Smooth muscle cell (in vitro differentiated cells): ENCODE measurements at regions not wholly inside any gene's neighbourhood (a gene's known extent, or its start where the extent isn't known, plus 50 kb on each side); places are given as distances from the start of the nearest gene placed in this dataset.

ENCODE experiments used
- DNase-seq: peaks from one replicate; lab custom pipeline; 2025; ENCODE audit not compliant: unreplicated experiment; lab: John Stamatoyannopoulos, UW
- H2AFZ ChIP-seq: fragments of 200-600 bp; sonication (generic); 2 replicates; pipeline ENCODE4 v1.6.0; 2016; ENCODE audit warnings: antibody characterized with exemption, low read depth, mild to moderate bottlenecking
- H3F3A ChIP-seq: fragments of 200-600 bp; sonication (generic); 2 replicates; pipeline ENCODE4 v1.6.0; 2017; ENCODE audit warnings: antibody characterized with exemption, low read depth
- H3K27ac ChIP-seq: fragments of 200-600 bp; sonication (generic); 2 replicates; pipeline ENCODE4 v1.5.1; 2016; ENCODE audit warnings: low read depth, mild to moderate bottlenecking
- H3K27me3 ChIP-seq: fragments of 200-600 bp; sonication (generic); 2 replicates; pipeline ENCODE4 v1.6.1; 2016; ENCODE audit warnings: low read depth, mild to moderate bottlenecking
- H3K36me3 ChIP-seq: fragments of 200-600 bp; sonication (generic); 2 replicates; pipeline ENCODE4 v1.5.1; 2016; ENCODE audit warnings: low read depth
- H3K4me1 ChIP-seq: fragments of 200-600 bp; sonication (generic); 2 replicates; pipeline ENCODE4 v1.5.1; 2016; ENCODE audit warnings: low read depth
- H3K4me2 ChIP-seq: fragments of 200-600 bp; sonication (generic); 2 replicates; pipeline ENCODE4 v1.6.0; 2016; ENCODE audit warnings: mild to moderate bottlenecking
- H3K4me3 ChIP-seq: fragments of 200-600 bp; sonication (generic); 2 replicates; pipeline ENCODE4 v1.5.1; 2016; ENCODE audit warnings: mild to moderate bottlenecking
- H3K79me2 ChIP-seq: fragments of 200-600 bp; sonication (generic); 2 replicates; pipeline ENCODE4 v1.6.0; 2016; ENCODE audit warnings: low read depth, mild to moderate bottlenecking
- H3K9ac ChIP-seq: fragments of 200-600 bp; sonication (generic); 2 replicates; pipeline ENCODE4 v1.6.0; 2016; ENCODE audit warnings: low read depth
- H3K9me3 ChIP-seq: fragments of 200-600 bp; sonication (generic); replicated peaks from 2 replicates; pipeline ENCODE4 v1.5.1; 2016; ENCODE audit warnings: low read depth
- H4K20me1 ChIP-seq: fragments of 200-600 bp; sonication (generic); 2 replicates; pipeline ENCODE4 v1.6.0; 2016; ENCODE audit warnings: low read depth
- WGBS: methylation state at CpG from one replicate; pipeline ENCODE4 v1.1.7; 2016; ENCODE audit warnings: low lambda C conversion rate; 5-methylcytosine and 5-hydroxymethylcytosine counted together
- TF ChIP-seq, protein P1 (sequence below): fragments of 200-600 bp; sonication (generic); IDR thresholded peaks from 2 replicates; pipeline ENCODE4 v1.5.1; 2017; ENCODE audit warnings: borderline replicate concordance, mild to moderate bottlenecking, antibody characterized with exemption; ENCODE audit not compliant: insufficient read depth, poor library complexity, severe bottlenecking

DNA sequence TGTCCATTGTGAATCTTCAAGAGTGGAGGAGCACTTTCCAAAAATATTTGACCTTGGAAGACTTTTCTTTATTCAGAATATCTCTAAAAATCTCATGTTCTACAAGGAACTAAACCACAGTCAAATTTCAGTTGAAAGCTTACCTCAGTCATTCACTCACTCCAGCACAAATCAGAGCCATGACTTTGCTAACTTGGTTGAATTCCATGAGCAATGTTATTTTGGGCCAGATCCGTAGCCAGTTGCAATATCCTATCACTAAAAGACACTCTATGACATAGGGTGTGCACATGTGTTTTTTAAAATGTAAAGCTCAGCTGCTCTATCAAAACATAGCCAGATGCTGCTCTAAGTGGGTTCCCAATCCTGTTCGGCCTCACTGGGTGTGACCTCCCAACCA is 156.1 kb upstream of the ANKRD55 start:
- TF ChIP-seq, protein P1, sequence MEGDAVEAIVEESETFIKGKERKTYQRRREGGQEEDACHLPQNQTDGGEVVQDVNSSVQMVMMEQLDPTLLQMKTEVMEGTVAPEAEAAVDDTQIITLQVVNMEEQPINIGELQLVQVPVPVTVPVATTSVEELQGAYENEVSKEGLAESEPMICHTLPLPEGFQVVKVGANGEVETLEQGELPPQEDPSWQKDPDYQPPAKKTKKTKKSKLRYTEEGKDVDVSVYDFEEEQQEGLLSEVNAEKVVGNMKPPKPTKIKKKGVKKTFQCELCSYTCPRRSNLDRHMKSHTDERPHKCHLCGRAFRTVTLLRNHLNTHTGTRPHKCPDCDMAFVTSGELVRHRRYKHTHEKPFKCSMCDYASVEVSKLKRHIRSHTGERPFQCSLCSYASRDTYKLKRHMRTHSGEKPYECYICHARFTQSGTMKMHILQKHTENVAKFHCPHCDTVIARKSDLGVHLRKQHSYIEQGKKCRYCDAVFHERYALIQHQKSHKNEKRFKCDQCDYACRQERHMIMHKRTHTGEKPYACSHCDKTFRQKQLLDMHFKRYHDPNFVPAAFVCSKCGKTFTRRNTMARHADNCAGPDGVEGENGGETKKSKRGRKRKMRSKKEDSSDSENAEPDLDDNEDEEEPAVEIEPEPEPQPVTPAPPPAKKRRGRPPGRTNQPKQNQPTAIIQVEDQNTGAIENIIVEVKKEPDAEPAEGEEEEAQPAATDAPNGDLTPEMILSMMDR, result no peak
- H3K9me3 ChIP-seq, result no peaks in the 10 kb centered on the region
- 92% methylated on average over 2 of the region's 2 CpGs for WGBS

DNA sequence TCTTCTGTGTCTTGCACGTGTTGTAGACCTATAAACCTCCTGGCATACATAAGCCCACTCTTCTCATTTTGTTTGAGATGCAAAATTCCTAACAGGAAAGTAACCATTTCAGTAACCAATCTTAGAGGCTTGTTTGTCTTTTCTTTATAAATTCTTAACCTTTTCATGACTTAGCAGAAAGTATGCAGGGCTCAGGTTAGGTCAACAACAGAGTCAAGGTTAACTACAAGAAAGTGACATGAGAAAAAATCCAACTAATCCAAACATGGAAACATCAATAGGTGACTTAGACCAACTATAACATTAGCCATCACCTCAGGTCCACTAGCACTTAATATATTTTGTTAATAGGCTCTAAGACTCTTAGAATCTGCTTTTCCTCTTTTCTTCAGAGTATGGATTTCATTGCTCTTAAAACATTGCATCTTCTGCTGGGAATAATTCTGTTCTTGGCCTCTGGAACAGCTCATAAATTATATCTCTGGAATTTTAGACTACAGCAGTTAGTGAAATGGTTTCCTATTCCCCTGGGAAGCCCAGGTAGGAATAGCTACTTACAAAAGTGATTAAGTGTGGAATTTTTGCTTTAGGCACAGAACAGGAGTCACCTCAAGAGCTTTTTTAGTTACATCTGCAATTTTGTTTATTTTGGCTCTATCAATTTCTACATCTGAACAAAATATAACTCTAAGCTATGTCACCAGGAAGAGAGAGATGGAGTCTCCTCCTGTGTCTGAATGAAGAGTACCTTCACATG is 155.3 kb upstream of the ANKRD55 start:
- H3K27me3 ChIP-seq, result no peaks in the 10 kb centered on the region
- H3K27ac ChIP-seq, result no peak overlapping the region
- H3K4me2 ChIP-seq, result no peak overlapping the region
- H4K20me1 ChIP-seq, result no peaks in the 10 kb centered on the region
- peaks cover 9% of the 10 kb centered on the region for H3K4me1 ChIP-seq
- H3F3A ChIP-seq, result peaks cover 17% of the 10 kb centered on the region
- no peak for DNase-seq
- no peaks in the 10 kb centered on the region for H3K9me3 ChIP-seq
- H3K9ac ChIP-seq, result no peak overlapping the region
- WGBS, result 80% methylated on average over 1 of the region's 1 CpG
- H2AFZ ChIP-seq, result peak overlapping the region; percentile 8
- no peak overlapping the region for H3K4me3 ChIP-seq
- peaks cover 4% of the 10 kb centered on the region for H3K79me2 ChIP-seq
- no peaks in the 10 kb centered on the region for H3K36me3 ChIP-seq
- TF ChIP-seq, protein P1, result no peak

More for the DNA sequence above, 156.1 kb upstream of the ANKRD55 start:
- H3K4me1 ChIP-seq, result peaks cover 9% of the 10 kb centered on the region
- H3K27ac ChIP-seq, result no peak overlapping the region
- no peak overlapping the region for H3K4me2 ChIP-seq
- H3F3A ChIP-seq, result peaks cover 15% of the 10 kb centered on the region
- no peaks in the 10 kb centered on the region for H3K36me3 ChIP-seq
- no peak for DNase-seq
- H3K4me3 ChIP-seq, result no peak overlapping the region
- H2AFZ ChIP-seq, result no peak overlapping the region
- H3K9ac ChIP-seq, result no peak overlapping the region
- no peaks in the 10 kb centered on the region for H3K27me3 ChIP-seq
- H4K20me1 ChIP-seq, result no peaks in the 10 kb centered on the region
- no peaks in the 10 kb centered on the region for H3K79me2 ChIP-seq

DNA sequence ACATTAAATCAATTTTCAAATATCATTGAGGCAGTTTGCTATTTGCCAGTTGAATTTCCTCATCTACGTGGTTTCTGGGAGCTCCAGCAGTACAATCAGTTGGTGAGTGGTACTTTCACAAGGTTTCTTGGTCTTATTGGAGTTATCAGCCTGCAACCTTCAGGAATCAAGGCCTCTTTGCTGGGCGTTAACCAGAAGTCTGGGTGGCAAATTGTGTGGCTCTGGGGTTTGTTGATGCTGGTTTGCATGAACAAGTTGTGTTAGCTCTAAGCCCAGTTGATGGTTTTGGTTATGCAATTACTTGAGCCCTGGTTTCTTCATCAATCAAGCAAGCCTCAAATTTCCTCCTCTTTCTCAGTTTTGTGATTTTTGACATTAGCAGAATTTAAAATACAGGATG is 152.9 kb upstream of the ANKRD55 start:
- H3K4me3 ChIP-seq, result no peak overlapping the region
- TF ChIP-seq, protein P1, result no peak
- no peaks in the 10 kb centered on the region for H3K27me3 ChIP-seq
- H3K79me2 ChIP-seq, result peaks cover 27% of the 10 kb centered on the region
- peak overlapping the region; percentile 9 for H3K9ac ChIP-seq
- peak overlapping the region; percentile 98 for H3K27ac ChIP-seq
- peaks cover 24% of the 10 kb centered on the region for H3F3A ChIP-seq
- WGBS, result 68% methylated on average over 2 of the region's 2 CpGs
- H3K4me2 ChIP-seq, result peak overlapping the region; percentile 91
- no peak for DNase-seq
- H3K4me1 ChIP-seq, result peaks cover 13% of the 10 kb centered on the region
- peak overlapping the region; percentile 42 for H2AFZ ChIP-seq
- no peaks in the 10 kb centered on the region for H4K20me1 ChIP-seq
- H3K36me3 ChIP-seq, result no peaks in the 10 kb centered on the region
- H3K9me3 ChIP-seq, result no peaks in the 10 kb centered on the region

DNA sequence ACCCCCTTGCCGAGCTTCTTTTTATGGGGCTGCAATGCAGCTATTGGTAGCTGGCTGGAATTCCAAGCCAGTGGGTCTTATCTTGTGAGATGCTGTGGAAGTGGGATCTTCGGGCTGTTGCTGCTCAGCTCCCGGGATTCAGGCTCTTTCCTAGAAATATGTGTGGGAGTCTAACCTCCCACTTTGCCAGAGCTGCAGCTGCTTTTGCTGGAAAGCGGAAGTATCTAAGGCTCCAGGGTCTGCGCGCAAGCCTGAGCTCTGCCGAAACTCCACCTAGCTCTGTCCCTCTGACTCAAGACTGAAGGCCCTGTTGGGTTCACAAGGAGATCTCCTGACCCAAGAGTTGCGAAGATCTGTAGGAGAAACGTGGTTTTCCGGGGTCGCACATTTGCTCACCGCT is 151.1 kb upstream of the ANKRD55 start:
- peak overlapping the region; percentile 59 for H3K4me3 ChIP-seq
- DNase-seq, result peak; percentile 31
- peak overlapping the region; percentile 81 for H3K9ac ChIP-seq
- H3K79me2 ChIP-seq, result peaks cover 46% of the 10 kb centered on the region
- H3K27me3 ChIP-seq, result no peaks in the 10 kb centered on the region
- peak overlapping the region; percentile 67 for H2AFZ ChIP-seq
- H3F3A ChIP-seq, result peaks cover 24% of the 10 kb centered on the region
- H3K4me2 ChIP-seq, result peak overlapping the region; percentile 91
- H4K20me1 ChIP-seq, result no peaks in the 10 kb centered on the region
- H3K27ac ChIP-seq, result peak overlapping the region; percentile 98
- 36% methylated on average over 12 of the region's 12 CpGs for WGBS
- no peaks in the 10 kb centered on the region for H3K9me3 ChIP-seq
- no peaks in the 10 kb centered on the region for H3K36me3 ChIP-seq
- peaks cover 13% of the 10 kb centered on the region for H3K4me1 ChIP-seq
- TF ChIP-seq, protein P1, result no peak
